ENCODE measurements at regions not wholly inside any gene's neighbourhood (a gene's known extent, or its start where the extent isn't known, plus 50 kb on each side); places are given as distances from the start of the nearest gene placed in this dataset.
"Not testable (repeated sequence)": the region's sequence is repeated elsewhere in the genome, so short reads cannot be mapped to it uniquely, and the experiment has no call there.

DNA sequence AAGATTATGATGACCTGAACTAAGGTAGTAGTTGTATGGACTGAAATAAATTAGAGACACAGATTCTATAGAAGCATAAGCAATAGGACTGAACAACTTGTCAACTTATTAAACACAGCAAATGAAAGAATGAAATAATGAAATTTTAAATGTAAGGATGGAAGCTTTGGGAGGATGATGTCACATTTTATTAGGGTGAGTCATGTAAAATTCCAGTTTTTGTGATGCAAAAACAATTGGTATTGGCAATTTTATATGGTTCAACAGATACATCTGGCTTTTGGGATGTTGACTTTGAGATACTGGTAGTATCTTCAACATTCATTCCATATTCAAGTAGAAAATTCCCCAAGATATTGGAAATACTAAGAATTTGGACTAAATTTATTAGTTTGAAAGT lies 72.7 kb upstream of the IL15 start:
- Histone ChIP-seq H3K79me1 (ENCODE audit: low read depth, low read length) (no peaks in the 10 kb centered on the region), H2BK5ac (ENCODE audit: low read depth, low read length) (no peak overlapping the region), H2BK120ac (replicated peaks; ENCODE audit: low read depth, low read length) (no peak overlapping the region), H3K9me3 (ENCODE audit: insufficient read depth in 2 of 2, low read depth in 1 of 2, low read length in 1 of 2) (no peaks in the 10 kb centered on the region), H3K4me1 (replicated peaks in 1 of 4; ENCODE audit: control insufficient read depth in 3 of 4, insufficient read depth in 4 of 4, low read length in 3 of 4) (0 out of 7 replicates have a peak, but pooled peaks cover 0 to 2% (median 0%) of the 10 kb centered on the region in 4 experiments), H4K20me1 (replicated peaks in 1 of 2; ENCODE audit: control insufficient read depth in 1 of 2, insufficient read depth in 2 of 2, low read length in 2 of 2) (no peaks in the 10 kb centered on the region), H2BK15ac (ENCODE audit: low read length) (no peak overlapping the region), H3K4ac (replicated peaks; ENCODE audit: insufficient read length, low read depth, low read length) (no peak overlapping the region), H4K5ac (ENCODE audit: insufficient read length, low read depth, low read length) (no peak overlapping the region), H4K91ac (replicated peaks; ENCODE audit: insufficient read length, low read length) (no peak overlapping the region), H3K27me3 (replicated peaks in 1 of 4; ENCODE audit: control insufficient read depth in 3 of 4, extremely low read depth in 1 of 4, insufficient read depth in 3 of 4, low read length in 3 of 4) (no peaks in the 10 kb centered on the region), H3K36me3 (ENCODE audit: control insufficient read depth in 2 of 4, insufficient read depth in 4 of 4, low read length in 3 of 4) (no peaks in the 10 kb centered on the region), H2BK12ac (ENCODE audit: low read depth, low read length) (no peak overlapping the region), H2AK5ac (ENCODE audit: low read depth, low read length) (no peak overlapping the region), H3K18ac (ENCODE audit: extremely low read depth, low read length) (no peak overlapping the region), H3K56ac (replicated peaks; ENCODE audit: insufficient read length, low read depth, low read length) (no peak overlapping the region), H4K8ac (ENCODE audit: extremely low read depth, insufficient read depth, low read length) (no peak overlapping the region), H3K4me2 (ENCODE audit: insufficient read depth in 1 of 2, low read depth in 2 of 2, low read length in 2 of 2) (no peak overlapping the region), H3K4me3 (ENCODE audit: extremely low read depth in 1 of 4, insufficient read depth in 2 of 4, low read depth in 3 of 4, low read length in 4 of 4) (no peak overlapping the region), H3K27ac (ENCODE audit: low read depth, low read length) (no peak overlapping the region), H3K23me2 (ENCODE audit: low read depth, low read length) (no peaks in the 10 kb centered on the region), H3K79me2 (ENCODE audit: control insufficient read depth in 1 of 2, insufficient read depth in 2 of 2, low read length in 2 of 2) (no peaks in the 10 kb centered on the region), H2BK20ac (ENCODE audit: low read length) (no peak overlapping the region), H3K14ac (ENCODE audit: insufficient read length) (no peak overlapping the region), H2AFZ (ENCODE audit: low read length) (no peak overlapping the region), H3K23ac (ENCODE audit: insufficient read length) (no peak overlapping the region), H3K9ac (replicated peaks in 1 of 4; ENCODE audit: extremely low read depth in 1 of 4, low read depth in 3 of 4, low read length in 3 of 4) (no peak overlapping the region)
- TF ChIP-seq JUND (IDR thresholded peaks at IDR 0.05; ENCODE audit: low read length) (peak; percentile 21; the same call in 1 of the 2 replicates), CBX5 (IDR thresholded peaks at IDR 0.05; ENCODE audit: low read depth, low read length) (no peak)
- ChIA-PET POLR2A (ENCODE audit: partially characterized antibody) (no interaction called here), CTCF (ENCODE audit: partially characterized antibody) (no interaction called here)
- DNase-seq (ENCODE audit: low read depth in 1 of 2, low spot score in 2 of 2): no peak
- no peak for FAIRE-seq

DNA sequence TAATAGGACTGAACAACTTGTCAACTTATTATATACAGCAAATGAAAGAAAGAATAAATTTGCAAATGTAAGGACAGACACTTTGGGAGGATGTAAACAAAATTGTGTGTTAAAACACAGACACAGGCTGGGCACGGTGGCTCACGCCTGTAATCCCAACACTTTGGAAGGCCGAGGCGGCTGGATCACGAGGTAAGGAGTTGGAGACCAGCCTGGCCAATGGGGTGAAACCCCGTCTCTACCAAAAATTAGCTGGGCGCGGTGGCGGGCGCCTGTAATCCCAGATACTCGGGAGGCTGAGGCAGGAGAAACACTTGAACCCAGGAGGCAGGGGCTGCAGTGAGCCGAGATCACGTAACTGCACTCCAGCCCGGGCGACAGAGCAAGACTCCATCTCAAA lies 71.4 kb upstream of the IL15 start:
- H4K8ac ChIP-seq (ENCODE audit: extremely low read depth, insufficient read depth, low read length); H2BK120ac ChIP-seq (replicated peaks; ENCODE audit: low read depth, low read length); H2AFZ ChIP-seq (ENCODE audit: low read length); H4K91ac ChIP-seq (replicated peaks; ENCODE audit: insufficient read length, low read length); H3K14ac ChIP-seq (ENCODE audit: insufficient read length); H2BK20ac ChIP-seq (ENCODE audit: low read length); H3K79me2 ChIP-seq (ENCODE audit: control insufficient read depth in 1 of 2, insufficient read depth in 2 of 2, low read length in 2 of 2); H2BK5ac ChIP-seq (ENCODE audit: low read depth, low read length); H3K27ac ChIP-seq (ENCODE audit: low read depth, low read length); H3K4me1 ChIP-seq (replicated peaks in 1 of 4; ENCODE audit: control insufficient read depth in 3 of 4, insufficient read depth in 4 of 4, low read length in 3 of 4); H2BK15ac ChIP-seq (ENCODE audit: low read length); H3K4me2 ChIP-seq (ENCODE audit: insufficient read depth in 1 of 2, low read depth in 2 of 2, low read length in 2 of 2); H3K4me3 ChIP-seq (ENCODE audit: extremely low read depth in 1 of 4, insufficient read depth in 2 of 4, low read depth in 3 of 4, low read length in 4 of 4); H3K18ac ChIP-seq (ENCODE audit: extremely low read depth, low read length); H3K9me3 ChIP-seq (ENCODE audit: insufficient read depth in 2 of 2, low read depth in 1 of 2, low read length in 1 of 2); H4K20me1 ChIP-seq (replicated peaks in 1 of 2; ENCODE audit: control insufficient read depth in 1 of 2, insufficient read depth in 2 of 2, low read length in 2 of 2); H3K36me3 ChIP-seq (ENCODE audit: control insufficient read depth in 2 of 4, insufficient read depth in 4 of 4, low read length in 3 of 4); H3K23me2 ChIP-seq (ENCODE audit: low read depth, low read length); H4K5ac ChIP-seq (ENCODE audit: insufficient read length, low read depth, low read length); H2BK12ac ChIP-seq (ENCODE audit: low read depth, low read length); H3K27me3 ChIP-seq (replicated peaks in 1 of 4; ENCODE audit: control insufficient read depth in 3 of 4, extremely low read depth in 1 of 4, insufficient read depth in 3 of 4, low read length in 3 of 4); H3K4ac ChIP-seq (replicated peaks; ENCODE audit: insufficient read length, low read depth, low read length); H2AK5ac ChIP-seq (ENCODE audit: low read depth, low read length); POLR2A ChIA-PET (ENCODE audit: partially characterized antibody); H3K79me1 ChIP-seq (ENCODE audit: low read depth, low read length); FAIRE-seq; H3K56ac ChIP-seq (replicated peaks; ENCODE audit: insufficient read length, low read depth, low read length); H3K9ac ChIP-seq (replicated peaks in 1 of 4; ENCODE audit: extremely low read depth in 1 of 4, low read depth in 3 of 4, low read length in 3 of 4); DNase-seq (ENCODE audit: low read depth in 1 of 2, low spot score in 2 of 2); H3K23ac ChIP-seq (ENCODE audit: insufficient read length): not testable (repeated sequence)
- CTCF ChIA-PET (ENCODE audit: partially characterized antibody): interaction anchor here (1.3 kb wide), 1 partner anchor 11 kb away, joined by 4 read pairs; no protein-coding TSS in a partner anchor
- 97% methylated on average over 6 of the region's 15 CpGs; no CpG with 5 or more reads in 1 of the 2 experiments for WGBS, 2 experiments (ENCODE audit: extremely low coverage in 1 of 2, insufficient coverage in 1 of 2, insufficient read length in 1 of 2, insufficient replicate concordance in 2 of 2, low coverage in 1 of 2, low lambda C conversion rate in 2 of 2, missing lambda C conversion rate in 1 of 2)

Measured in H1 (cell line).